ENCODE measurements at regions not wholly inside any gene's neighbourhood (a gene's known extent, or its start where the extent isn't known, plus 50 kb on each side); places are given as distances from the start of the nearest gene placed in this dataset.
A peak's percentile ranks its signal among the peaks of the same experiment; 100 is the strongest.
"Not testable (repeated sequence)": the region's sequence is repeated elsewhere in the genome, so short reads cannot be mapped to it uniquely, and the experiment has no call there.

GRCh38 chr2:183465048-183465447, 340.8 kb downstream of the NUP35 start:
- DNase-seq = no peak

GRCh38 chr2:183474912-183475695, 350.9 kb downstream of the NUP35 start:
- DNase-seq = no peak

GRCh38 chr2:183476490-183476889, 352.2 kb downstream of the NUP35 start:
- DNase-seq = no peak

GRCh38 chr2:183477296-183477695, 353.1 kb downstream of the NUP35 start:
- no peak for DNase-seq

- DNase-seq = not testable (repeated sequence)
Measured at GRCh38 chr2:183478941-183479595, 354.8 kb downstream of the NUP35 start.

GRCh38 chr2:183487326-183487725, 363.1 kb downstream of the NUP35 start:
- no peak for DNase-seq

- no peak for DNase-seq
Measured at GRCh38 chr2:183488421-183488820, 364.2 kb downstream of the NUP35 start.

GRCh38 chr2:183490489-183490888, 366.2 kb downstream of the NUP35 start:
- DNase-seq = no peak

- DNase-seq = peak in 1 of 2 experiments; percentile 27
Measured at GRCh38 chr2:183490914-183491313, 366.7 kb downstream of the NUP35 start.

- no peak for DNase-seq
Measured at GRCh38 chr2:183493040-183493439, 368.8 kb downstream of the NUP35 start.

- peak in 1 of 2 experiments; percentile 5 for DNase-seq
Measured at GRCh38 chr2:183495079-183495478, 370.8 kb downstream of the NUP35 start.

- no peak for DNase-seq
Measured at GRCh38 chr2:183495589-183496267, 371.5 kb downstream of the NUP35 start.

GRCh38 chr2:183497861-183498260, 373.6 kb downstream of the NUP35 start:
- DNase-seq = no peak

GRCh38 chr2:183505911-183506310, 381.7 kb downstream of the NUP35 start:
- DNase-seq = no peak

GRCh38 chr2:183511154-183511553, 386.9 kb downstream of the NUP35 start:
- DNase-seq = no peak

- peak in 1 of 2 experiments; percentile 55 for DNase-seq
Measured at GRCh38 chr2:183519371-183520056, 395.3 kb downstream of the NUP35 start.

- DNase-seq = no peak
Measured at GRCh38 chr2:183521911-183522310, 397.7 kb downstream of the NUP35 start.

- no peak for DNase-seq
Measured at GRCh38 chr2:183522489-183523266, 398.4 kb downstream of the NUP35 start.

- no peak for DNase-seq
Measured at GRCh38 chr2:183530333-183530901, 406.2 kb downstream of the NUP35 start.

GRCh38 chr2:183532514-183532913, 408.3 kb downstream of the NUP35 start:
- DNase-seq = no peak

GRCh38 chr2:183533021-183533420, 408.8 kb downstream of the NUP35 start:
- DNase-seq = no peak

- DNase-seq = no peak
Measured at GRCh38 chr2:183536290-183536689, 412.0 kb downstream of the NUP35 start.
